HG03457 (cell line): ENCODE measurements at regions not wholly inside any gene's neighbourhood (a gene's known extent, or its start where the extent isn't known, plus 50 kb on each side); places are given as distances from the start of the nearest gene placed in this dataset.
A peak's percentile ranks its signal among the peaks of the same experiment; 100 is the strongest.
"Not testable (repeated sequence)": the region's sequence is repeated elsewhere in the genome, so short reads cannot be mapped to it uniquely, and the experiment has no call there.

Experiments used
- ATAC-seq: cut with Tn5 transposase; IDR thresholded peaks from one replicate; pipeline ENCODE4 v1.9.1; 2021; ENCODE audit warnings: moderate number of reproducible peaks; ENCODE audit not compliant: unreplicated experiment

DNA sequence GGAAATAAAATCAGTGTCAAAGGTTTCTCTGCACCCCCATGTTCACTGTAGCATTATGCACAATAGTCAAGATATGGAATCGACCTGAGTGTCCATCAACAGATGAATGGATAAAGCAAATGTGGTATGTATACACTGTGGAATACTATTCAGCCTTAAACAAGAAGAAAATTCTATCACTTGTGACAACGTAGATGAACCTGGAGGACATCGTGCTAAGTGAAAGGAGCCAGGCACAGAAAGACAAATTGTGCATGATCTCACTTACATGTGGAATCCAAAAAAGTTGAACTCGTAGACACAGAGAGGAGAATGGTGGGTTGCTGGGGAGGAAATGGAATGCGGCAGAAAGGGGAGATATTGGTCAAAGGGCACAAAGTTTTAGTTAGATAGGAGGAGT, 136.3 kb upstream of the ESR1 start:
- no peak for ATAC-seq

DNA sequence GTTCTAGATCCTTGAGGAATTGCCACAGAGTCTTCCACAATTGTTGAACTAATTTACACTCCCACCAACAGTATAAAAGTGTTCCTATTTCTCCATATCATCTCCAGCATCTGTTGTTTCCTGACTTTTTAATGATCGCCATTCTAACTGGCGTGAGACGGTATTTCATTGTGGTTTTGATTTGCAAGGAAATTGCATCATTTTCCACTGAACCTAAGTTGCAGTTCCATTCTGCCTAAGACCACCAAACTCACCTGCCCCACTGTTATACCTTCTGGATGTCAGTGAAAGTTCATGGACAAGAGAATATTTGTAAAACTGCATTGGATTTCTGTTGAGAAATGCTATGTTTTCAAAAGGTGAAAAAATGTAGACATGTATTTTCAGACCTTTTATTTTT, 132.9 kb upstream of the ESR1 start:
- no peak for ATAC-seq

DNA sequence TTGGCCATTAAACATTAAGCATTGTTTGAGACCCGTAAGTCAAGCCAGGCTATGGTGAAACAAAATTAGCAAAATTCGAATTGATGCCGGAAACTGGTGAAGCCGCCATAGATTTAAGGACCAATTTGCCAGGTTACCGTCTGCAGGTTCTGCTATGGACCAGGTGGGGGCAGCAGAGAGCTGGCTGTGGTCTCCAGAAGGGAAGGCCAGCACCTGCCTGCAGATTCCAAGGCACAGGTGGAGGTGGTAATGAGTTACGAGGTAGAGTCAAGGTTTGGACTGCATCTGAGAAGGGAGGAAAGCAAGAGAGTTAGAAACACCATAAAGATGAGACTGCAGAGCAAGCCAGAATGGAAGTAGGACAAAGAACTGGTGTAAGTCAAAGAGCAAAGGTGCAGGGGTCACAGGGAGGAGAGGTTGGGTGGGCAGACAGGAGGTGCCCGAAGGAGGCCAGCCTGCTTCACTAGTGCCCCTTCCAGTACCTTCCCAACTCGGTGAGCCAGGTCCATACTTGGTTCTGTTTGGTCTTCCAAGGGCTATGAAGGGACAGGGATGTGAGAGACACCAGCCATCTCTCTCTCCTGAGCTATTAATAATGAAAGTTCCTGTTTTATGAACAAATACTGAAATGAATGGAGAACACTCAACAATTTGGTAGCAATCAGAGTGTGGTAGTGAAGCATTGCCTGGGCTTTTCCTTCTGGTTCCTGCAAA, 131.6 kb upstream of the ESR1 start:
- ATAC-seq = peak; percentile 87

DNA sequence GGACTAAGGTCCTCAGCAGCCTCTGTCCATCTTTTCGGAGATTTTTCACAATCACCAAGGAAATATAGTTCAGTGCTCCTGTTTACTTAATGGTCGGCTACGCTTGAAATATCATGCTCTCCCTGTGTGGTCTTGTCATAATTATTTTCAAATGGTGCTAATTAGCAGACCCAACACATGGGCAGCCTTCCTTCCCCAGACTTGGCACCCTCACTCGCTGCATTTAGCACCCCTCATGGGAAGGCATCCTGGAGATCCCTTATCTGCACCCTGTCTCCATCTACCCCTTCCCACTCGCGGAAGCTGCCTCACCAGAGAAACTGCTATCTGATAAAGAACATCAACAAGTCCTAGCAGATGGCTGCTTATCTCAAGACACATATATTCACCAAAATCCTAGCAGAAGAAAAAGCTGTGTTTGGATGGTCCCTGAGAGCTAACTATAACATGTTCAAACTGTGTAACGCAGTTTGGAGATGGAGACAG, 131.0 kb upstream of the ESR1 start:
- no peak for ATAC-seq

DNA sequence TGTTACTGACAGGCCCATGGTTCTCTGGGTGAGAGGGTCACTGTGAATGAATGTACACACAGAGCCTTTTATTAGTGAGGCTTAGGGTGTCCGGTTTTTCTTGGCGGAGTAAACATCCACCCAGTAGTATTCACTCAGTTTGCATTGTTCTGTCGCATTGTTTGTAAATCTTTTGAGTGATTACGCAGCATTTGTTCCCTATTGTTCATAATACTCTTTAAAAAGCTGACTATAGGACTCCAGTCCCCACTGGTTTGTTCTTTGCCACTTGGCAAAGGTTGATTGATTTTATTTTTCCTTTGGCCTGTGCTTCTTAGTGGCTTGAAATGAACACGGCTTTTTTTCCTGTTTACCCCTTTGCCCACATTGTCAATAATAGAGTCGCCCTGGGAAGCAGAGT, 130.1 kb upstream of the ESR1 start:
- ATAC-seq = no peak

DNA sequence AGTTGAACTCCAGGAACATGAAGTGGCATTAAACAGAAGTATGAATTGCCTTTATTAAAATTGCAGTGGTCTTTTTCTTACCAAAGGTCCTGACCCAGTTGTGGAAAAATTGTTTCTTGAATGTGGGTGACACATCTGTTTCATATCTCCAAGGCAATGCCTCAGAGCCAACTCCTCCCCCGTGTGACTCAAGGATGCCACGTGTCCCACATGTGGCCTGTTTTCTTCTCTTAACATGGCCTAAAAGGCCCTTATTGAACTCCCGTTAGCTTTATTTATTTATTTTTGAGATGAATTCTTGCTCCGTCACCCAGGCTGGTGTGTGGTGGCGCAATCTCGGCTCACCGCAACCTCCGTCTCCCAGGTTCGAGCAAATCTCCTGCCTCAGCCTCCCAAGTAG, 128.4 kb upstream of the ESR1 start:
- no peak for ATAC-seq

DNA sequence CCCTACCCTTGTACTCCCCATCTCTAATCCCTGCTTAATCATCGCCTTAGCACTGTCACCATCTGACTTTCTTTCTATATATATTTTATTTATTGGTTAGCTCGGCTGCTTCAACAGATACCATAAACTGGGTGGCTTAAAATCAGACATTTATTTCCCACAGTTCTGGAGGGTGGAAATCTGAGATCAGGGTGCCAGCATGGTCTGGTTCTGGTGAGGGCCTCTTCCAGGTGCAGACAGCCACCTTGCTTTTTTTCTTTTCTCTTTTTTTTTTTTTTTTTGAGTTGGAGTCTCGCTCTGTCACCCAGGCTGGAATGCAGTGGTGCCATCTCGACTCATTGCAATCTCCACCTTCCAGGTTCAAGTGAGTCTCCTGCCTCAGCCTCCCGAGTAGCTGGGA, 127.5 kb upstream of the ESR1 start:
- ATAC-seq = no peak

DNA sequence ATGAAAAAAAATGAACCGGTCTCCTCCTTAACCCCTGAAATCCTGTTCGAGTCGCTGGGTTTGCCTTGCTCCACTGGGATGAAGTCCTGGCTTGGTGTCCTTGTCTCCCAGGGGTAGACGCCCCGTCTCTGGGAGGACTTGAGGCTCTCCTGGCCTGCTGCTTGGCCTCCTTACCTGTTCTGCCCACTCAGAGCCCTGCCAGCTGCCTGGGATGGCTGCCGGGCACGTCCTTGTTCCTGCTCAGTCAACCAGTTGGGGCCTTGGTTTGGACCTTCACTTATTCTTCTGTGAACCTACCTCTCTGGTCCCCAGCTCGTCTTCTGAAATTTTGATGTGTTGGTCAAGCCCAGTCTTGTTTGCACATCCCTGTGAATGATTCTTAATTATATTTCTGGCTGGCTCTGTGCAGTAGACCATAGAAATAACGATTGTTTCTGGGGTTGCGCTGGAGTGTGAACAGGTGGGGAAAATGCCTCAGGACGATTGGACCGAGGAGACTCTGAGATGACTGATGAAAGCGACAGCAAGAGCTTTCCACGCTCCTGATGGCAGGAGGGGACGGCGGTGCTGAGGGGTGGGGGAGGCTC, 126.5 kb upstream of the ESR1 start:
- ATAC-seq = no peak

DNA sequence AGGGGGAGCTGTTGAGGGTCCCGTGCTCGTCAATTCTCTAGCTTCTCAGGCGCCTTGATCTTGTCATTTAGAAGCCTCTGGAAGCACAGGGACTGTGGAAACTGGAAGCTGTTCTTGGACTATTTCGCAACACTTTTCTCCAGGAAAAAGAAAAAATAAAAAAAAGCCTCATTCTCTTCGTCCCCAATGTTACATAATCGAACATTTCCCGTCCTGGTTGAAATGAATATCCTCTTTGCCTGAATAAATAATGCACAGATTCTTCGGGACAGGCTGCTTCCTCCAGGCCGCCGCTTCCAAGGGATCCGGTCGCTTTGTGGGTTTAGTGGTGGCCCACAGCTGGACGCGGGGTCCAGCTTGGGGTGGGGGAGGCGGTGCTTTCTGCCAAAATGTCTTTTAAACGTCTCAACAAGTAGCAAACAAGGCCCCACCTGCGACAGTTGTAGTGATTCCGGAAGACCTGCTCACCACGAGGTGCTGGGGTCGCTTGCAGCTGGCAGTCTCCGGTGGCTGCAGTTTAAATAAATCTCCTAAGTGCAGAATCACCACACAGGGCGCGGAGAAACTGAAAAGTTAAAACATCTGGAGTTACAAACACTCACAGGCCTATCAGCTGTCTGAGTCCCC, 125.9 kb upstream of the ESR1 start:
- ATAC-seq = no peak

DNA sequence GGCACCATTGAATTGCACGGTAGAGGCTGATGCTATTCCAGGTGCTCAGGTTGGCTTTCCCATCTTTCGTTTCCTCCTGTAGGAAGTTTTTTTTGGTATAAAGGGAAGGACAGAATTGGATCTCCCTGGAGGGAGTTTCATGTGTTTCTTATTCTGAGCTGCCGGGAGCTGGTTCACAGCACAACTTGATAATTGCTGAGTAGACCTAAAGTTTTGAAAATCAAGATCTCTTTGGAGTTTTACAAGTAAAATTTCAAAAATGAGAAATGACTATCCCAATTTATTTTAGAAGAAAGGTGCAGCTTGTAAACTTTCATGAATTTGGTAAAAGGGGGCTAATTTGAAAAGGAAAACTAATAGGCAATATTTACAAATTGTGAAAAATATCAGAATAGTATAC, 125.2 kb upstream of the ESR1 start:
- ATAC-seq = no peak

DNA sequence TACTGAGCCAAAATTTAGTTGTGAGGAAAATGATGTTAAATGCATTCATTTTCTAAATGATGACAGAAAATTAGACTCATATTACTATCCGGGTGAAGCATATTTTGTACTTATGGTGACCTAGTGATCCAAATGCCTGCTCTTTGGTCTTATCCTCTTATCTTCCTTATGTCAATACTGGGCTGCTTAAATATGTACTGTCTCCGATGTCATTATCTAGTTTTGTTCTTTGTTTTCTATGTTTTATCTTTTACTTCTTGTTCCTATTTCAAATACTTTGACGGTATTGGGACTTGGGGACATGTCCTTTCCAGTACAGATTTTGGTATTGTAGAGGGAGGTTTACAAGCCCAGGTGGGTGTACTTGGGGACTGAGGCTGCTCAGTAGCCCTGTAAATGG, 124.6 kb upstream of the ESR1 start:
- ATAC-seq = no peak

DNA sequence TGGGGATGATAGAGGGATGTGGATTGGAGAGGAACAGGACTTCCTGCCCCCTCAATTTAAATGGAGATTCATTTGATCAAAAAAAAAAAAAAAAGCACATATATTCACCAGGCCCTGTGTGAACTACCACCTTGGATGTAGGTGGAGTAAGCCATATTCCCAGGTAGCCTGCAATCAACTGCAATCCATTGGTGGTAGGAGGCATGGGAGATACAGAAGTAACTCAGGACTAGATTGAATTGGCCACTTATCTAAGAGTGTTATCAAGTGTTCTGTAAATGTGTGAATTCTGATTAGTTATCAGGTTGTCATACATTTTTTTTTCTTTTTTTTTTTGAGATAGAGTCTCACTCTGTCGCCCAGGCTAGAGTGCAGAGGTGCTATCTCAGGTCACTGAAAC, 124.1 kb upstream of the ESR1 start:
- ATAC-seq = no peak

DNA sequence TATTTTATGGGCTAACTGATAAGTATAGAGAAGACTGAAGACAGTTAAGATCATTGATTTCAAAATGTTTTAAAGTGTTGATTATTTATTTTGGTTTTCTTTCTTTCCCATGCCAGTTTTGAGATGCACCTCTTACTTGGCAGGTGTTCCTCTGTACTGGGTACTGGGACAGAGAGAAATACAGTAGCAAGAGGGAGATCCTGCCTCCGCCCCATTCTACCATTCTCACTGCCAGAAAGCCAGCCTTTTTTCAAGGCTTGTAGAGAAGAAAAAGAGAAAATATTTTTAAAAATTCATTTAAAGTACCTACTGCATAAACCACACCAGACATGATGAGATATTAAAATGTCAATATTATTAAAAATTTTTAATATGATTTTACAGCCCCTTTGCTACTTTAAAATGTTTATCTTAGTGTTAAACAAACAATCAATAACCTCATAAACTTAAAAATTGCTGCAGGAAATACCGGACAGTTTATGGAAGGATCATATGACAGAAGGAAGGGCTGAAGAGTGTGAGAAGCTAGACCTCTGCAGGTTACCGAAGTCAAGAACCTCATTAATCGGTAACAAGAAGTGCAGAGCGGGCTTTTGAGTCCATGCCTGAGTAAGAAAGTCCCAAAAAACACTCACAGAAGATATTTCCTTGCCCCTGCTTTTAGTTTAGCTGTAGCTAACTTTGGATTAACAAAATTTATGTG, 117.8 kb upstream of the ESR1 start:
- no peak for ATAC-seq

DNA sequence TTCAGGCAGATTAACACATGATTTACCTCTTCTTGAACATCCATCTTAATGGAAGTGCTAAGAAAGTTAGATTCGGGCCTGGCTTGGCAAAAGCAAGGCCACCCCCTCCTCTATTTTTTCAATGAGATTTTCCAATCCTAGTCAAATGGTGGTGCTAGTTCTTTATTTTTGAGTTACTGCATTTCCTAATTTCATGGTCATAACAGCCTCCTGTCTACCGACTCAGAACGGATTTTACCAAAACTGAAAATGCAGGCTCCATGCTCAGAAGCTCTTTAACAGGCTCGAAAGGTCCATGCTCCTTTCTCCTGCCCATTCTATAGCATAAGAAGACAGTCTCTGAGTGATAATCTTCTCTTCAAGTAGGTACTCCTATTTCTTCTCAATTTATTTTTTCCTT, 117.2 kb upstream of the ESR1 start:
- no peak for ATAC-seq

DNA sequence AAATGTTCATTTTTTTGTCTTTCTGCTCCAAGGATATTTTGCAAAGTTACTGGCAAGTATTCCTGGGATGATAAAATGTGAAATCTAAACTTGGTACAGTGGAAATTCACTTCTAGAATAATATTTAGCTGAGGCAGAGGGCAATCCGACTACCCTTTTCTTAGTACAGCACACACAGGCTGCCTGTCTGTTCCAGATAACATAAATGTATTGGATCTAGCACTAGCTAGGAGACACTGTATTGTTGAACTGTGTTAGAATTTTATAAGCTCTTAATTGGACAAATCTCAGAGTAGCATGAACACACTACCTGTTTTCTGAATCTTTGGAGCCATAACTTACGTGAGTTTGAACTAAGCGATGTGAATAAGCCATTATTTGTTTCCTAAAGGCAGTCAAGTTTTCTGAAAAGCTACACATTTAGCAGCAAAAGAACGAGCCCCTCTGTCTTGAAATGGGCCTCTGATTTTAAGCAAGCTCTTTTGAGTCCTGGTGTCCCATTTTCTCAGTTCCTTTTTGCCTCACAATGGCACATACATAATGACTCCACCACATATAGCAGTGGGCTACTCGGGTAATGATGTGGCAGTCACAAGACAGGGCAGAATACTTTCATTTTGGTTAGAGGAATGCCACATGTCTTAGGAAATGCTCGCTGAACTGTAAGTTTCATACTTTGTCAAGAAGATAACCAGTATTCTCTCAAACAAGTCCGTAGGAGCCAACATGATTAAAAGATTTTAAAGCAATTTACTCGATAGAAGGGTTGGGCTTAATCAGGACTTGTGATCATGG, 116.5 kb upstream of the ESR1 start:
- ATAC-seq = peak; percentile 97

DNA sequence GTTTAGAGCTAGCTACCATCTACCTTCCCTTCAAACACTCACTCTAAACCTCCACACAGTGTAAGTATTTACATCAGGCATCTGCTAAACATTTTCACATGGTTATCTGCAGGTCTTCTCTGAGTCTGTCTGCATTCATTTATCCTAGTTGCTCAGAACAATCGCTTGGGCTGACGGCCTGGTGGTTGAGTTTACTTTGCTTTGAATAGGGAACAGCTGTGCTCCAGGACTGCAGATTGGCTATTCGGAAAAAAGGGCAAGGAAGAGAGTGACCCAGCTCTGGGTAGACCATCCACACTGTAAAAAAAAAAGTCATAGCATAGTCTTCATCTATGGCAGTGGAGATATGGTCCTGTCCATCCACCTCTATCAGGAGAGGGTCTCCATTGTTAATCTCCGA, 115.3 kb upstream of the ESR1 start:
- ATAC-seq = no peak

DNA sequence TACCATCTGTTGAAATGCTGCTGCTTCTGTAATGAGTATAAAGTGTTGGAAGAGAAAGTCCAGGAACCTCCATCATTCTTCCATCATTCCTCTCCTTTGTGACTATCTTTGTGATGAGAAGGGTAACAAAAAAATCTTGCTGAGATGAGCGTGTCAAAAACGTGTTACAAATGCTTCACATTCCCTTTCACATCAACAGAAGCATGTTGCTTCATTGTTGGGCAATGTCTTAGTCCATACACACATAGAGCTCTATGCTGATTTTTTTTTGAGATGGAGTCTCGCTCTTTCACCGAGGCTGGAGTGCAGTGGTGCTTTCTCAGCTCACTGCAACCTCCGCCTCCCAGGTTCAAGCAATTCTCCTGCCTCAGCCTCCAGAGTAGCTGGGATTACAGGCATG, 114.1 kb upstream of the ESR1 start:
- ATAC-seq = no peak

DNA sequence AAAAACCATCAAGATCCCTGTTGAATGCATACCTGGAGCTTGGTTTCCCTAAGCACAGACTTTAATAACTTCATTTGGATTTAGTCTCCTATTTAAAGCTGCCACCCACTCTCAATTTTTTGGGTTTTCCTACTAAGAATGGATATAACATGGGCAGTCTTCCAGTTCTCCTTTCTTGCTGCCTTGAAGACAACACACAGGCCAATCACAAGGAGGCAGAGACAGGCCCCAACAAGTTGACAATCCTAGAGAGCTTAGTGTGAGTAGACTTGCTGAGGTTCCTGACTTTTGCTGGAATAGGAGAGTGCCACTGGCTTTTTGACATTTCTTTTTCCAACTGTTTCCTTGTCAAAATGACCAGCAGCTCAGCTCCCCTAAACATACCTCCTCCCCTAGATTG, 112.3 kb upstream of the ESR1 start:
- no peak for ATAC-seq

DNA sequence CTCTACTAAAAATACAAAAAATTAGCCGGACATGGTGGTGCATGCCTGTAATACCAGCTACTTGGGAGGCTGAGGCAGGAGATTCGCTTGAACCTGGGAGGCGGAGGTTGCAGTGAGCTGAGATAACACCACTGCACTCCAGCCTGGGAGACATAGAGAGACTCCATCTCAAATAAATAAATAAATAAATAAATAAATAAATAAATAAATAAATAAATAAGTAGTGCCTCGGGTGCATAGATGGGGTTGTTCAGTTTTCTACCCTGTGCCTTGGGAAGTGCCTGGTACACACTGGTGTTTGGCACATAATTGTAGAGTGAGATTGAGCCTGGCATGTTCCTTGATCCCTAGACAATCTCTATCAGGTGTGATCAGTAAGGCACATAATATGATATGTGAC, 111.2 kb upstream of the ESR1 start:
- not testable (repeated sequence) for ATAC-seq

DNA sequence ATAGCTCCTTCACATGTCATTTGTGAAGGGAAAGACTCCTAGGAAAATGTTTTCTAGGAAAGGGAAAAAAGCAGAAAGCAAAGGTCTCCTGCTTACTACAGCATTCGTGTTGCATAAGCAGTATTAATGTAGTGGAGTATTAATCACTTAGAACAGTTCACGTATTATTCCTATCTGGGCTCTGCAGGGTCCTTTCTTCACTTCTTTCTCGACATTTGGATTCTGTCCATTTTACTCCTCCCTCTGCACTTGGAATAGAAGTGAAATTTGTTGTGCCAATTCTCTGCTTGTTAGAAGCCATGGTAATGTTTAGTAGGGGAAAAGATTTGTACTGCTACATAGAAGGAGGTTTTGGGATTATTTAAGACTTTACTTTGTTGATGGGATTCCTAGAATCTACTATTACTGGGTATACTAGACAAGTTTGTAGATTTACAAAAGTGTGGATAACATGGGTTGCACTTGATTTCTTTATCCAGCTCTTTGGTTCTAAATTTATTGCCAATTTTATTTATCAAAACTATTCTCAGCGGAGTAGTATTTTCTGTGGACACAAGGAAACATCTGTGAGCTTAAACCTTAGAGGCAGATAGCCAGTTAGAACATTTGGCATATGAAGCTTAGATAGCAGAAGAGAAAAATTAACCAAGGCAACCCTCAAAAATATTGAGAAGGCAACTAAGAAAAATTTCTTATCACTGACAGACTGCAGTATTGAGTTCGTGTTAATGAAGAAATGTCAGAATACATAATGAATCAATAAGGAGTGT, 108.4 kb upstream of the ESR1 start:
- no peak for ATAC-seq
